Vagina (tissue), 2 donors: ENCODE measurements at regions not wholly inside any gene's neighbourhood (a gene's known extent, or its start where the extent isn't known, plus 50 kb on each side); places are given as distances from the start of the nearest gene placed in this dataset.

Experiments used
- POLR2A ChIP-seq, 2 donors: fragments of 450-650 bp; IDR thresholded peaks; one replicate each; pipeline ENCODE4 v1.6.1; 2017; ENCODE audit warnings: antibody characterized with exemption in 2 of 2, mild to moderate bottlenecking in 2 of 2, moderate library complexity in 2 of 2
- POLR2AphosphoS5 ChIP-seq, 2 donors: sonication (generic); formaldehyde crosslinking; IDR thresholded peaks; one replicate each; pipeline ENCODE4 v1.9.0; 2017; ENCODE audit warnings: antibody characterized with exemption in 2 of 2, mild to moderate bottlenecking in 2 of 2, low read depth in 1 of 2; ENCODE audit not compliant: insufficient read depth in 1 of 2
- TF ChIP-seq, protein P1 (sequence below), 3 experiments: fragments of 450-650 bp in 2 of 3; fragments of 200-600 bp in 1 of 3; sonication (generic) in 1 of 3; IDR thresholded peaks; one replicate each; pipeline ENCODE4 v1.5.1; 2017 to 2019; ENCODE audit warnings: antibody characterized with exemption in 3 of 3, mild to moderate bottlenecking in 2 of 3, moderate library complexity in 2 of 3

DNA sequence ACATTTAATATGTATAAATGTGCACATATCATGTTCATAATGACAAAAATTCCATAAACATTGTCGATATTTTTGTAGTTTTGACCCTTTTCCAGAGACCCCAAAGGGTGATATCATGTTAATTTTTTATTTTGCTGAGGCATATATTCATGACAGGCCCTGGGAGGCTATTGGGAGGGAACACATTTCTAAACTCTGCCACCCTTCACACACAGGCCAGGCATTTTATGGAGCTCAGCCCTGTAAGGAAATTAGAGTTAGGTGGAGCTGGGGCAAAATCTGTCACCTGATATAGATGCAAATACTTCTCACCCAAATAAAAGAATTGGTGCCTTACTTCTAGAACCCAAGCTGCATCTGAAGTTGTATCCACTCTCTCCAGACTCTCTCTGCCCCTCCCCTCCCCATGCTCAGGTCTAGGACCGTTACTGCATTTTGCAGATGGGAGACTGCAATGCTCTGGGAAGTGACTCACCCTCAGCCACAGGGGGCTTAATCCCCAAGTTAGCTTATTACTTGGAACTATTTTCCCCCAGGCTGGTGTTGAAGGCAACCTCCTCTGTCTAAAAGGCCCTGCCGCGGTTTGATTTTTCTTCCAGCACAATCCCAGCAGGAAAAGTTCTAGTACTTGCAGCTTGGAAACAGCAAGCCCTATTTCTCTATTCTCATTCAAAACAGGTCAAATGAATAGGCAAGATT, 238.9 kb downstream of the EMP1 start:
- TF ChIP-seq, protein P1, sequence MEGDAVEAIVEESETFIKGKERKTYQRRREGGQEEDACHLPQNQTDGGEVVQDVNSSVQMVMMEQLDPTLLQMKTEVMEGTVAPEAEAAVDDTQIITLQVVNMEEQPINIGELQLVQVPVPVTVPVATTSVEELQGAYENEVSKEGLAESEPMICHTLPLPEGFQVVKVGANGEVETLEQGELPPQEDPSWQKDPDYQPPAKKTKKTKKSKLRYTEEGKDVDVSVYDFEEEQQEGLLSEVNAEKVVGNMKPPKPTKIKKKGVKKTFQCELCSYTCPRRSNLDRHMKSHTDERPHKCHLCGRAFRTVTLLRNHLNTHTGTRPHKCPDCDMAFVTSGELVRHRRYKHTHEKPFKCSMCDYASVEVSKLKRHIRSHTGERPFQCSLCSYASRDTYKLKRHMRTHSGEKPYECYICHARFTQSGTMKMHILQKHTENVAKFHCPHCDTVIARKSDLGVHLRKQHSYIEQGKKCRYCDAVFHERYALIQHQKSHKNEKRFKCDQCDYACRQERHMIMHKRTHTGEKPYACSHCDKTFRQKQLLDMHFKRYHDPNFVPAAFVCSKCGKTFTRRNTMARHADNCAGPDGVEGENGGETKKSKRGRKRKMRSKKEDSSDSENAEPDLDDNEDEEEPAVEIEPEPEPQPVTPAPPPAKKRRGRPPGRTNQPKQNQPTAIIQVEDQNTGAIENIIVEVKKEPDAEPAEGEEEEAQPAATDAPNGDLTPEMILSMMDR (IDR thresholded peaks at IDR 0.05), result no peak
- TF ChIP-seq POLR2A (IDR thresholded peaks at IDR 0.05), result no peak
- TF ChIP-seq POLR2AphosphoS5 (IDR thresholded peaks at IDR 0.05; ENCODE audit: insufficient read depth in 1 of 2, low read depth in 1 of 2), result no peak
